NCI-H226 (cell line): ENCODE measurements at regions not wholly inside any gene's neighbourhood (a gene's known extent, or its start where the extent isn't known, plus 50 kb on each side); places are given as distances from the start of the nearest gene placed in this dataset.

Source experiments
- DNase-seq: peaks from one replicate; pipeline ENCODE4 v3.0.0-alpha.2; 2015

- no peak for DNase-seq
Measured at GRCh38 chr6:47924001-47924400, 142.2 kb downstream of the OPN5 start.

GRCh38 chr6:47922391-47922790 is 140.6 kb downstream of the OPN5 start:
- DNase-seq: no peak

GRCh38 chr6:47919875-47920274 is 138.0 kb downstream of the OPN5 start:
- no peak for DNase-seq

- no peak for DNase-seq
Measured at GRCh38 chr6:47917811-47918210, 136.0 kb downstream of the OPN5 start.

- no peak for DNase-seq
Measured at GRCh38 chr6:47917202-47917601, 135.4 kb downstream of the OPN5 start.

GRCh38 chr6:47915017-47915416 is 133.2 kb downstream of the OPN5 start:
- no peak for DNase-seq

GRCh38 chr6:47908271-47908670 is 126.4 kb downstream of the OPN5 start:
- no peak for DNase-seq

- no peak for DNase-seq
Measured at GRCh38 chr6:47905717-47906116, 123.9 kb downstream of the OPN5 start.

GRCh38 chr6:47897247-47897646 is 115.4 kb downstream of the OPN5 start:
- DNase-seq: no peak

- DNase-seq: no peak
Measured at GRCh38 chr6:47890326-47890875, 108.6 kb downstream of the OPN5 start.

- DNase-seq: no peak
Measured at GRCh38 chr6:47879015-47879414, 97.2 kb downstream of the OPN5 start.
